ENCODE measurements at regions not wholly inside any gene's neighbourhood (a gene's known extent, or its start where the extent isn't known, plus 50 kb on each side); places are given as distances from the start of the nearest gene placed in this dataset.
A peak's percentile ranks its signal among the peaks of the same experiment; 100 is the strongest.

GRCh38 chr7:118085000-118085399 is 99.0 kb upstream of the LSM8 start:
- DNase-seq, result no peak

- no peak for DNase-seq
These were observed 96.8 kb upstream of the LSM8 start for GRCh38 chr7:118087126-118087525.

GRCh38 chr7:118094044-118094443 is 89.9 kb upstream of the LSM8 start:
- no peak for DNase-seq

- peak; percentile 41 for DNase-seq
These were observed 79.0 kb upstream of the LSM8 start for GRCh38 chr7:118104812-118105441.

GRCh38 chr7:118109607-118110006 is 74.4 kb upstream of the LSM8 start:
- no peak for DNase-seq

GRCh38 chr7:118110178-118110925 is 73.6 kb upstream of the LSM8 start:
- no peak for DNase-seq

- DNase-seq, result no peak
These were observed 72.6 kb upstream of the LSM8 start for GRCh38 chr7:118111347-118111746.

- DNase-seq, result no peak
These were observed 69.8 kb upstream of the LSM8 start for GRCh38 chr7:118114175-118114574.

- no peak for DNase-seq
These were observed 54.7 kb upstream of the LSM8 start for GRCh38 chr7:118129041-118129795.

- no peak for DNase-seq
These were observed 51.2 kb upstream of the LSM8 start for GRCh38 chr7:118132764-118133163.
